Esophagus squamous epithelium (tissue), 4 donors: ENCODE measurements at regions not wholly inside any gene's neighbourhood (a gene's known extent, or its start where the extent isn't known, plus 50 kb on each side); places are given as distances from the start of the nearest gene placed in this dataset.

Experiments
- CTCF ChIP-seq, 6 experiments: fragments of 450-650 bp in 4 of 6; fragments of 200-600 bp in 2 of 6; sonication (generic) in 2 of 6; IDR thresholded peaks; one replicate each; pipeline ENCODE4 v1.5.1; 2016 to 2019; ENCODE audit warnings: antibody characterized with exemption in 6 of 6, mild to moderate bottlenecking in 4 of 6, moderate library complexity in 4 of 6
- POLR2A ChIP-seq, 4 donors: fragments of 450-650 bp; IDR thresholded peaks; one replicate each; pipeline ENCODE4 v1.6.1; 2017; ENCODE audit warnings: antibody characterized with exemption in 4 of 4, mild to moderate bottlenecking in 4 of 4, moderate library complexity in 3 of 4

GRCh38 chr5:100668511-100668910 lies 133.3 kb downstream of the FAM174A start:
- TF ChIP-seq CTCF (IDR thresholded peaks at IDR 0.05), result no peak
- TF ChIP-seq POLR2A (IDR thresholded peaks at IDR 0.05), result no peak
